Uterus (tissue), 2 donors: ENCODE measurements at regions not wholly inside any gene's neighbourhood (a gene's known extent, or its start where the extent isn't known, plus 50 kb on each side); places are given as distances from the start of the nearest gene placed in this dataset.

Experiments
- POLR2A ChIP-seq, 2 donors: fragments of 450-650 bp; IDR thresholded peaks; one replicate each; pipeline ENCODE4 v1.6.1; 2016; ENCODE audit warnings: antibody characterized with exemption in 2 of 2, mild to moderate bottlenecking in 1 of 2, moderate library complexity in 1 of 2
- TF ChIP-seq, protein P1 (sequence below), 4 experiments: fragments of 200-600 bp in 2 of 4; fragments of 450-650 bp in 2 of 4; sonication (generic) in 2 of 4; IDR thresholded peaks; one replicate each; pipeline ENCODE4 v1.5.1; 2016 to 2019; ENCODE audit warnings: antibody characterized with exemption in 4 of 4, mild to moderate bottlenecking in 2 of 4, moderate library complexity in 1 of 4

DNA sequence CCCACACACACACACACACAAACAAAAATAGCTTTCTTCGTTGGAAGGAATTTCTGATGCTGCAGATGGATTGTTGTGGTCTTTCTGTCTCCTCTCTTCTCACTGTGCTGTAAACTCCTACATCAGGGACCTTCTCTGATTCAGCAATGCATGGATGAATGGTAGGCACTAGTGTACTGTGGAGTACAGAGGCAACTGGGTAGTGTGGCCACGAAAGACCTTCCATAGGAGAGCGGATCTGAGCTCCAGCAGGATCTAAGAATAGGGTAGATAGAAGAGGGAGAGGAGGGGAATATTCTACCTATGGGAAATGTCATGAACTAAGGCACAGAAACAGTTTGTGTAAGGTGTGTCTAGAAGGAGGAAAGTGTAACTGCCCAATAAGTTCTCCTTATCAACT, 266.8 kb downstream of the MYCN start:
- TF ChIP-seq, protein P1, sequence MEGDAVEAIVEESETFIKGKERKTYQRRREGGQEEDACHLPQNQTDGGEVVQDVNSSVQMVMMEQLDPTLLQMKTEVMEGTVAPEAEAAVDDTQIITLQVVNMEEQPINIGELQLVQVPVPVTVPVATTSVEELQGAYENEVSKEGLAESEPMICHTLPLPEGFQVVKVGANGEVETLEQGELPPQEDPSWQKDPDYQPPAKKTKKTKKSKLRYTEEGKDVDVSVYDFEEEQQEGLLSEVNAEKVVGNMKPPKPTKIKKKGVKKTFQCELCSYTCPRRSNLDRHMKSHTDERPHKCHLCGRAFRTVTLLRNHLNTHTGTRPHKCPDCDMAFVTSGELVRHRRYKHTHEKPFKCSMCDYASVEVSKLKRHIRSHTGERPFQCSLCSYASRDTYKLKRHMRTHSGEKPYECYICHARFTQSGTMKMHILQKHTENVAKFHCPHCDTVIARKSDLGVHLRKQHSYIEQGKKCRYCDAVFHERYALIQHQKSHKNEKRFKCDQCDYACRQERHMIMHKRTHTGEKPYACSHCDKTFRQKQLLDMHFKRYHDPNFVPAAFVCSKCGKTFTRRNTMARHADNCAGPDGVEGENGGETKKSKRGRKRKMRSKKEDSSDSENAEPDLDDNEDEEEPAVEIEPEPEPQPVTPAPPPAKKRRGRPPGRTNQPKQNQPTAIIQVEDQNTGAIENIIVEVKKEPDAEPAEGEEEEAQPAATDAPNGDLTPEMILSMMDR (IDR thresholded peaks at IDR 0.05) = no peak
- no peak for TF ChIP-seq POLR2A (IDR thresholded peaks at IDR 0.05)
